ENCODE measurements at regions not wholly inside any gene's neighbourhood (a gene's known extent, or its start where the extent isn't known, plus 50 kb on each side); places are given as distances from the start of the nearest gene placed in this dataset.

DNA sequence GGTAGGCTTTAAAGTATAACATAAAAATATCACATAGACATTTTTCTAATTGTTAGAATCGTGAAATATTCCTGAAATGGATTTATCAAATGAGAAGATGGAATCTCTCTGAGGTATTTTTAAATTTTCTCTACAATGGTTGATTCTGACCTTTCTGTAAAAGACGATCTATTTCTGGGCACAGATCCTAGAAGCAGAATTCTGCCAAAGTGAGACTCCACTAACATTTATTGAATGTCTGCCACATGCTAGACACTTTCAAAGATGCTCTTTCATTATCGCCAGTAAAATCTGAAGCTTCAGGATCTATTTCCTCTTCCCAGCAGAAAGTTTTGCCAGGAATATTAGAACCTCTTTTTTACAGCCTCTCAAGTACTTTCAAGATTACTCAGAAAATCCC is 64.1 kb upstream of the TMEM45B start:
- TF ChIP-seq, protein P1, sequence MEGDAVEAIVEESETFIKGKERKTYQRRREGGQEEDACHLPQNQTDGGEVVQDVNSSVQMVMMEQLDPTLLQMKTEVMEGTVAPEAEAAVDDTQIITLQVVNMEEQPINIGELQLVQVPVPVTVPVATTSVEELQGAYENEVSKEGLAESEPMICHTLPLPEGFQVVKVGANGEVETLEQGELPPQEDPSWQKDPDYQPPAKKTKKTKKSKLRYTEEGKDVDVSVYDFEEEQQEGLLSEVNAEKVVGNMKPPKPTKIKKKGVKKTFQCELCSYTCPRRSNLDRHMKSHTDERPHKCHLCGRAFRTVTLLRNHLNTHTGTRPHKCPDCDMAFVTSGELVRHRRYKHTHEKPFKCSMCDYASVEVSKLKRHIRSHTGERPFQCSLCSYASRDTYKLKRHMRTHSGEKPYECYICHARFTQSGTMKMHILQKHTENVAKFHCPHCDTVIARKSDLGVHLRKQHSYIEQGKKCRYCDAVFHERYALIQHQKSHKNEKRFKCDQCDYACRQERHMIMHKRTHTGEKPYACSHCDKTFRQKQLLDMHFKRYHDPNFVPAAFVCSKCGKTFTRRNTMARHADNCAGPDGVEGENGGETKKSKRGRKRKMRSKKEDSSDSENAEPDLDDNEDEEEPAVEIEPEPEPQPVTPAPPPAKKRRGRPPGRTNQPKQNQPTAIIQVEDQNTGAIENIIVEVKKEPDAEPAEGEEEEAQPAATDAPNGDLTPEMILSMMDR (IDR thresholded peaks at IDR 0.05; ENCODE audit: extremely low read depth in 1 of 2, insufficient read depth in 1 of 2, low read depth in 1 of 2, low read length in 2 of 2), result no peak
- TF ChIP-seq POLR2A (IDR thresholded peaks at IDR 0.05; ENCODE audit: low read depth, low read length) (no peak), EZH2 (IDR thresholded peaks at IDR 0.05; ENCODE audit: borderline replicate concordance, low read depth, low read length, severe bottlenecking) (no peak)
- TF ChIP-seq, protein P2, sequence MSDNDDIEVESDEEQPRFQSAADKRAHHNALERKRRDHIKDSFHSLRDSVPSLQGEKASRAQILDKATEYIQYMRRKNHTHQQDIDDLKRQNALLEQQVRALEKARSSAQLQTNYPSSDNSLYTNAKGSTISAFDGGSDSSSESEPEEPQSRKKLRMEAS (IDR thresholded peaks at IDR 0.05; ENCODE audit: insufficient read depth, insufficient read length), result no peak

Measured in endothelial cell of umbilical vein (primary cell).